ENCODE measurements at regions not wholly inside any gene's neighbourhood (a gene's known extent, or its start where the extent isn't known, plus 50 kb on each side); places are given as distances from the start of the nearest gene placed in this dataset.
"Not testable (repeated sequence)": the region's sequence is repeated elsewhere in the genome, so short reads cannot be mapped to it uniquely, and the experiment has no call there.

GRCh38 chr2:76252704-76253103, 542.0 kb upstream of the GCFC2 start:
- DNase-seq = no peak

DNA sequence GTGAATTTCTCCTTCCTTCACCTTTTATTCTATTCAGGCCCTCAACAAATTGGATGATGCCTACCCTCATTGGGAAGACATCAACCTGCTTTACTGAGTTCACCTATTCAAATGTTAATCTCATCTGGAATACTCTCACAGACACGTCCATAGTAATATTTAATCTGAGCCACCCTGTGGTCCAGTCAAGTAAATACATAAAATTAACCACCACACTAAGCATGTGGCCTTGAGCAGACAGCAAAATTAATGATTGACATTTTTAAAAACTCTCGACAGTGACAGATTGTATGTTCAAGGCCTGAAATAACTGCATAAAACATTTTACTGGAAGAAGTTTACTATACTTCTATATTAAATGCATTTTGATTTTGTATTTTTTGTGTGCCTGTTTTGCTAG, 540.6 kb upstream of the GCFC2 start:
- no peak for DNase-seq

DNA sequence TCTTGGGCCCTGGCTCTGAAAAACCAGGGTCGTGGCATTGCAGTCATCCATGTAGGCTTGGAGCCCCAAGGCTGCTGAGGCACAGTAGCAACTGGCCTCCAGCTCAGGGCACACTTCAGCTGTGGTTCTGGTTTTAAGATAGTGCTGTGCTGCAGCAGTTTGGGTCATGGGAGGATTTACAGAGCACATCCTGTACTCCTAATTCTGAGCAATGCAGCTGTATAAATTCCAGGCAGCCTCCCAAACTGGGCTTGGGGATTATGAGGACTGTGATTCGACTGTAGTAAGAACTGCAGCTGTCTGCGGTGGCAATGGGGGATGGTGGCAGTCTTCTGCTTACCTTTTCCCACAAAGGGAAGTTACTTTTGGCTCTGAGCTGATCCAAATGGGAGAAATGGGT, 536.3 kb upstream of the GCFC2 start:
- no peak for DNase-seq

GRCh38 chr2:76211991-76212985, 501.6 kb upstream of the GCFC2 start:
- DNase-seq = no peak

DNA sequence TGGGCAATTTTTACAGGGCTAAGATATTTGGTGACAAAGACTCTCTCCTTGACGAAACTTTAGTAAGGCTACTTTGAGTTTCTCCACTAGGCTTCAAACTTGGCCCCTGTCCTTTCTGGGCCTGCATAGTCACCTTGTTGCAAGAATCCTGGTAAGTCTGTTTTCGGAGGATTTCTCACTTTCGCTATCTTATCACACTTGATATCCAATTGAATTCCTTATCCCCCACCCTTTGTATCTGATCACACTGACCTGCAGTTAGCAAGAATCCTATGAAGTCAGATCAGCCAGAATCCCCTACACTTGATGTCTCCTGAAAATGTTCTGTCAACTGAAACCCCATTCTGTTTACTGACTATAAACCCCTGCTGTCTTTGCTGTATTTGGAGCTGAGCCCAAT, 499.8 kb upstream of the GCFC2 start:
- DNase-seq = no peak

DNA sequence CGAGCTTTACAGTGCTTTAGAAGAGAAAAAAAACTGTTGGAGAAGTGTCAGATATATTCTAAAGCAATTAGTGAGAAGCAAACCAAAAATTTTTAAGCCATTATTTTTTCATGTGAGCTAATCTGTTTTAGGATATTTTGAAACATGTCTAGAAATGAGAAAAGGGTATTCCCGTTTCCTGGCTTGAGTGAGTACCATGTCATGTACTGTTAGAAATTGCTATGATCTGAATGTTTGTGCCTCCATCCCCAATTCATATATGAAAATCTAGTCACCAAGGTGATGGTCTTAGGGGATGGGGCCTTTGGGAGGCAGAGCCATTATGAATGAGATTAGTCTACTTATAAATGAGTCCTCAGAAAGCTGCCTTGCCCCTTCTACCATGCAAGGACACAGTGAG, 493.3 kb upstream of the GCFC2 start:
- no peak for DNase-seq

GRCh38 chr2:76202866-76203265, 492.2 kb upstream of the GCFC2 start:
- DNase-seq = no peak

DNA sequence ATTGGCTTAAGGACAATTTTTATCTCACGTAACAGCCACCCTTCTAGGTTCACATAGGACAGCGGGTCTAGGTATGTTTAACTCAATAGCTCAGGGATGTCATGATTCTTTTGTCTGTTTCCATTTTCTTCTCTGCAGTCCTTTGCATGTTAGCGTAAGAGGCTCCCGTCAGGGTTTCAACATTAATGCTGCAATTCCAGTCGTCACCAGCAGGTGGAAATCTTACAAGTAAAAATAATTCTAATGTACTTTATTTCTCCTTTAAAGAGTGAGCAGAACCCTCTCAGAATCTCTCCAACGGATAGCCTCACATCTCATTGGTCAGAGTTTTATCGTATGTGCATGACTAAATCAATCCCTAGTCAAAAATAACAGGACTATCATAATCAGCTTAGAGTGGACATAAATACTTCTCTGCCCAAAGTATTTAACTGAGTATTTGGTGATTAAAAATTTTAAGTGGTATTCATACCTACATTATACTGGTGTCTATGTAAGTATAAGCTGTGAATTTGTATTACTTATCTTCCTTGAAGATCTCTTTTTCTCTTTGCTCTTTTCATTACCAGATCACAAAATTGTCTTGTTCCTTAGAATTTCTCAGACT, 487.2 kb upstream of the GCFC2 start:
- DNase-seq = peak in 2 of 5 donors; percentile 2 to 11

DNA sequence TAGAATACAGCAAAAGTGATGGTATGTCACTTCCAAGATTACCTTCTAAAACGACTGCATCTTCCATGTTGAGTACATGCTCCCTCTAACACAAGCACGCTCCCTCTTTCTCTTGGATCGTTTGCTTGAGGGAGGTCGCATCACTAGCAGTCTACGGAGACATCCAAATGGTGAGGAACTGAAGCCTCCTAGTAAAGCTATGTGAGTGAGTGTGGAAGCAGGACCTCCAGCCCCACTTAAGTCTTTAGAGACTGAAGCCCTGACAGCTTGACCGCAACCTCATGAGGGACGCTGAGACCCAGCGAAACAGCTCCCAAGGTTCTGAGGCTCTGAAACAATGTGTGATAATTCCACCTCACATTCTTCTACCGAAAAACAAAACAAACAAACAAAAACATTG, 486.7 kb upstream of the GCFC2 start:
- DNase-seq = no peak

DNA sequence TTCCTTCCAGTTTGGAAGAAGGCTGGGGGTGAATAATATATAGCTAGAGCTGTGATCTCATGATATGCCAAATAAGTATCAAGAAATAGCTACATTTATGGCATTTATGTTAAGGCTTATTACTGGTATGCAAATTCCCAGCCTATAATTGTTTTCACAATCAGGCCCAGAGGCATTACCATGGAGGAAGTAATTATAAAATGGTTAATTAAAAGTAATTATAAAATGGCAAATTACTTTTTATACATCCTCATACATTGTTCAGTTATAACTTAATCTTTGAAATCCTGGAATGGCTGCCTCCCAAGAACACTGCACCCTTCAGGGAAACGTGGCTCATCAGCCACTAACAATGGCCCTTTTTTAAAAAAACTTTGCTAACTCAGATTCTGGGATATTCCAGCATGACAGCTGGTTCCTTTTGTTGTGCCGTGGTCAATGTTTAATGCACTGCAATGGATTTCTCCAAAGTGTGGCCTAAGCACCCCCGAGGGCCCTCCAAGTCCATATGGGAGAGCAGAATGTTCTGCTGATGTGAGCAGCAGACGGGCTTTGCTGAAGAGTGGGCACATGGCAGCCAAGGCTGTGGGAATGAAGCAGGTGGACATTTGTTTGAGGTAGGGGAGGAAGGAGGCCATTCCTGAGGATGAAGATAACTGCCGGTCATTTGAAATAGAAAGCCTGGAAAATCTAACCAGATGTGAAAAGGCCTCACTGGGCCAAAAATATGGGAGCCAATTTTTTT, 483.5 kb upstream of the GCFC2 start:
- DNase-seq = no peak

- DNase-seq = no peak
Observed at GRCh38 chr2:76193089-76193488, 482.4 kb upstream of the GCFC2 start.

DNA sequence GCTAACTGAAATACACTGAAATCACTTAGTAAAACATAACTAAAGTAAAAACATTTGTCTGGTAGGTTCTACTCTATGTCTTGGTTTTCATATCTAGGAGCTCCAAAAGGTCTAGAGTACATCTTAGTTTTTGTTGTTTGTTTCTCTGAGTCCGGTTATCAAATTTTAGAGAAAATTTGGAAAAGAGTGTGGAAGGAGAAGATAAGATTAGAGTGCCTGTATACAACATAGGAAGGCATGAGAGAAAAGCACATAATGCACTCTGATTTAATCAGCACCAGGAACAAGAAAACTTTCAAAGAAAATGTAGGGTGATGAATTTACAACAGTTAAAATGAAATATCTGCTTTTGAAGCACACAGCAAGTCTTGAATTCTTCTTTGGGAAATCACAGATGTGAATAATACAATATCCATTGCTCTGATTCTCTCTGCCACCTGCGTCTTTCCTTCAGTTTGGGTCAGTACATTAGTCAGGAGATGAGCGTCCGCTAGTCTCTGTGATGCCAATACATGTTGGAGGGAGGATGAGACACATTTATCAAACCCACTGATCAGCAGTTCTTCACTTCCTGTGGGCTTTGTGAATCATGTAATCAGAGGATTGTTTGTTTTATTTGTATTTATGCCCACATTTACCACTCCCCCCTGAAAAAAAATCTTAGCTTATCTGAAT, 477.8 kb upstream of the GCFC2 start:
- DNase-seq = no peak

DNA sequence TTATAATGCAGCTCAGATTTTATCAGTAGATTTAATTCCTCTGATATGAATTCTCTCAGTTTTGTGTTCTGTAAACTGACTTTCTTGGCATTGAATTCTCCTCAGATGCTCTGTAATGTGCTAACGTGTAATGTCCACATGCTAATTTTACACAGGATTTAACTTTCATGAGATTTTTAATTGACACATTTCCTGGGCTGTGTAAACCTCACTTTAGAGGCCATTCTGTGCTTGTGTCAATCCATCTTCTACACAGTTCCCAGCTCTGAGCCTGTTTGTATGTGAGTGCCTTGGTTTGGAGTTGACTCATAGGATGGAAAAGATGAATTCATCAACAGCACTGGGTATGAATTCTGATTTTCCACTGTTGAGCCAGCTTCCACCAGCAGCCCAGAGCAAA, 476.7 kb upstream of the GCFC2 start:
- no peak for DNase-seq

DNA sequence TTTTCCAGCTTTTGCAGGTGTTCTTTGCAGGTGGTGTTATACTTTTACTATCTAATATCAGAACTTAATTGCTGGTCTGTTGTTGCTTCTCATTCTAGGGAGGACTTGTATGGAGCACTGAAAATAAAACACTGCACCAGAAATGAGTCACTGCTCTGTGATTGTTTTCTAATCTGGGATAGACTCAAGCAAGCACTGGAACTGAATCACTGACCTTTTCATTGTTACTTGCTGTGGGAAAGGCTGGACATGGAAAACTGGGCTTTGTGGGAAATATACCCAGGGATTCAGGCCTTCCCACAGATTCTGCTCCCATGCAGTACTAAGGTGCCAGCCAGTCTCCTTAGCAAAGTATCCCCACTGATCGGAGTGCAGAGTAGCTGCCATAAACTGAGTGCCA, 470.0 kb upstream of the GCFC2 start:
- DNase-seq = no peak

DNA sequence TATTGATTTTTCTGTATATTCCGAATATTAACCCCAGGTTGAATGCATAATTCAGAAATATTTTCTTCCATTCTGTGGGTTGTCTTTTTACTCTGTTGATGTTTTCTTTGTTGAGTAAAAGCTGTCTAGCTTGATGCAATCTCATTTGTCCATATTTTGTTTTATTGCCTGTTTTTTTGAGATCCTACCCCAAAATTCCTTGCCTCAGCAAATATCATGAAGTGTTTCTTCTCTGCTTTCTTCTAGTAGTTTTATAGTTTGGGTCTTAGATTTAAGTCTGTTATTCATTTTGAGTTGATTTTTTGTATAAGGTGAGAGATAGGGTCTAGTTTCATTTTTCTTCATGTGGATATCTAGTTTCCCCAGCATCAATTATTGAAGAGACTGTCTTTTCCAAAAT, 467.9 kb upstream of the GCFC2 start:
- no peak for DNase-seq

DNA sequence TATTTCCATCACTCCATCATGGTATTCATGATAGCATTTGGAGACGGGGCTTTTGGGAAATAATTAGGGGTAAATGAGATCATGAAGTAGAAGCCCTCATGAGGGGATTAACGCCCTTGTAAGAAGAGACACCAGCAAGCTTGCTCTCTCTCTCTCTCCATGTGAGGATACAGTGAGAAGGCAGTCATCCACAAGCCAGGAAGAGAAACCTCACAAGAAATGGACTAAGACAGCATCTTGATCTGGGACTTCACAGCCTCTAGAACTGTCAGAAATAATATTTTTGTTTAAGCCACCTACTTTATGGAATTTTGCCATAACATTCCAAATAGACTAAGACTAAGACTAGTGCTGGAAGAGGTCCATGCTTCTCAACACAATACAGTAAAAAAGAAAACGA, 464.6 kb upstream of the GCFC2 start:
- DNase-seq = no peak

DNA sequence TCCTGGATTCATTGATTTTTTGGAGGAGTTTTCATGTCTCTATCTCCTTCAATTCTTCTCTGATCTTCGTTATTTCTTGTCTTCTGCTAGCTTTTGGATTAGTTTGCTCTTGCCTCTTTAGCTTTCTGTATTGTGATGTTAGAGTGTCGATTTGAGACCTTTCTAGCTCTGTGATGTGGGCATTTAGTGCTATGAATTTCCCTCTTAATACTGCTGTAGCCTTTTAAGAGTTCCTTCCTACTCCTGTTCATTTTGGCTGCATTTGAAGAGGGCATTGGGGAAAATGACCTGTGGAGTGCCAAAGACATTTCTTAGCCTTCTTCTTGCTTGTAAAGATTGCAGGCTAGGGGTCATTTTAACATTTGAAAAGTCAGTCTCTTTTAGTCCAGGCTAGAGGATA, 463.8 kb upstream of the GCFC2 start:
- DNase-seq = no peak

DNA sequence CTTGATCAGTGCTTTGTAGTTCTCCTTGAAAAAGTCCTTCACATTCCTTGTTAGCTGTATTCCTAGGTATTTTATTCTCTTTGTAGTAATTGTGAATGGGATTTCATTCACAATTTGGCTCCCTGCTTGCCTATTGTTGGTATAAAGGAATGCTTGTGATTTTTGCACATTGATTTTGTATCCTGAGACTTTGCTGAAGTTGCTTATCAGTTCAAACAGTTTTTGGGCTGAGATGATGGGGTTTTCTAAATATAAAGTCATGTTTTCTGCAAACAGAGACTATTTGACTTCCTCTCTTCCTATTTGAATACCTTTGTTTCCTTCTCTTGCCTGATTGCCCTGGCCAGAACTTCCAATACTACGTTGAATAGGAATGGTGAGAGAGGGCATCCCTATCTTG, 462.5 kb upstream of the GCFC2 start:
- DNase-seq = not testable (repeated sequence)

- DNase-seq = not testable (repeated sequence)
Observed at GRCh38 chr2:76172154-76172595, 461.5 kb upstream of the GCFC2 start.

DNA sequence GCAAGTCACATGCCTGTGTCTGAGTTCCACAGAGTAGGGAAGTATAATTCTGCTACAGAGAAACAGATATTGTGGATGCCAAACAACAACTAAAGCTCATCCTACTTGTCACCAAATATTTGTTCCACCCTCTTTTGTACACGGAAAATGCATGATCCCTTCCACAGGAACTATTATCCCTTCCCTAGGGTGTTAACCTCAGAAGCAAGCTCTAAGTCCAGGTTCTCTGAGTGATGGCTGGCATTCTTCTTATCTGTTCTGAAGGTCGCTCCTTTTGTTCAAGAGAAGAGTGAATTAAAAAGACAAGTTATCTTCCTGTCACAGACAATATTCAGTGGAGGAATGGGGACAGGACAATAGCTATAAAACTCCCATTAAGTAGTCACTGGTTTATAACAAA, 460.1 kb upstream of the GCFC2 start:
- no peak for DNase-seq

DNA sequence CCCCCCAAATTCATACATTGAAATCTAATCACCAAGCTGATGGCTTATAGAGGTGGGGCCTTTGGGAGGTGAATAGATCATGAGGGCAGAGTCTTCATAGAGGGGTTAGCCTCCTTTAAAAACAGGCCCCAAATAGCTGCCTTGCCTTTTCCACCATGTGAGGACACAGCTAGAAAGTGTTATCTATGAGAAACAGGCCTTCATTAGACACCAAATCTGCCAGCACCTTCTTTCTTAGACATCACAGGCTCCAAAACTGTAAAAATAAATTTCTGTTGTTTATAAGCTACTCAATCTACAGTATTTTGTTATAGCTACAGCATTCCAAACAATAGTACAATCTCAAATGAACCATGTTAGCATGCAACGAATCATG, 459.3 kb upstream of the GCFC2 start:
- no peak for DNase-seq

- DNase-seq = no peak
Observed at GRCh38 chr2:76169276-76170008, 458.7 kb upstream of the GCFC2 start.
